H1 (cell line): ENCODE measurements at regions not wholly inside any gene's neighbourhood (a gene's known extent, or its start where the extent isn't known, plus 50 kb on each side); places are given as distances from the start of the nearest gene placed in this dataset.

Experiments used
- CTCF ChIA-PET: fragments of 300-600 bp; sonication (Branson Sonifier 250); formaldehyde crosslinking; loops from one replicate; lab custom pipeline; 2021; ENCODE audit not compliant: partially characterized antibody; lab: Charles Lee
- POLR2A ChIA-PET: fragments of 300-600 bp; sonication (Branson Sonifier 250); formaldehyde crosslinking; loops from one replicate; lab custom pipeline; 2021; ENCODE audit warnings: inconsistent platforms; ENCODE audit not compliant: partially characterized antibody; lab: Charles Lee
- DNase-seq, 2 experiments: peaks; one replicate each; pipeline versions ENCODE4 v3.0.0 to v3.0.0-alpha.2; 2010 to 2022; ENCODE audit warnings: low spot score in 2 of 2, low read depth in 1 of 2, mixed read lengths in 1 of 2
- FAIRE-seq: peaks from 2 replicates; lab custom pipeline; 2011; peaks lifted over from hg19 to GRCh38; lab: Jason Lieb, UNC
- H2AFZ ChIP-seq: 2 replicates; pipeline ENCODE4 v1.8.1; 2012; ENCODE audit warnings: low read length, inconsistent platforms
- H2AK5ac ChIP-seq: 2 replicates; pipeline ENCODE4 v1.6.1; 2013; ENCODE audit warnings: low read depth, low read length
- H2BK120ac ChIP-seq: replicated peaks from 2 replicates; pipeline ENCODE3; 2013; ENCODE audit warnings: low read depth, low read length, inconsistent platforms
- H2BK12ac ChIP-seq: 2 replicates; pipeline ENCODE4 v1.6.1; 2013; ENCODE audit warnings: low read depth, low read length
- H2BK15ac ChIP-seq: 2 replicates; pipeline ENCODE4 v1.6.1; 2013; ENCODE audit warnings: low read length
- H2BK20ac ChIP-seq: 2 replicates; pipeline ENCODE4 v1.6.1; 2013; ENCODE audit warnings: low read length
- H2BK5ac ChIP-seq: 2 replicates; pipeline ENCODE4 v1.6.1; 2013; ENCODE audit warnings: low read depth, low read length
- H3K14ac ChIP-seq: 2 replicates; pipeline ENCODE4 v1.6.1; 2013; ENCODE audit warnings: inconsistent platforms; ENCODE audit not compliant: insufficient read length
- H3K18ac ChIP-seq: 2 replicates; pipeline ENCODE4 v1.6.1; 2013; ENCODE audit warnings: low read length; ENCODE audit errors: extremely low read depth
- H3K23ac ChIP-seq: 2 replicates; pipeline ENCODE4 v1.6.1; 2013; ENCODE audit warnings: inconsistent platforms; ENCODE audit not compliant: insufficient read length
- H3K23me2 ChIP-seq: 2 replicates; pipeline ENCODE4 v1.6.1; 2013; ENCODE audit warnings: low read depth, low read length
- H3K27ac ChIP-seq: 2 replicates; pipeline ENCODE4 v1.6.1; 2011; ENCODE audit warnings: low read depth, low read length, inconsistent platforms
- H3K27me3 ChIP-seq, 4 experiments: replicated peaks in 1 of 4; 1 replicate in 1 of 4; 2 replicates in 3 of 4; pipeline versions ENCODE4 v1.6.1 to v1.8.1; 2011 to 2013; ENCODE audit warnings: low read length in 3 of 4, mild to moderate bottlenecking in 3 of 4, inconsistent platforms in 2 of 4, mixed read lengths in 2 of 4, moderate library complexity in 1 of 4; ENCODE audit not compliant: control insufficient read depth in 3 of 4, insufficient read depth in 3 of 4; ENCODE audit errors: extremely low read depth in 1 of 4
- H3K36me3 ChIP-seq, 4 experiments: 2 replicates each; pipeline versions ENCODE4 v1.6.1 to v1.8.1; 2011 to 2013; ENCODE audit warnings: mild to moderate bottlenecking in 4 of 4, low read length in 3 of 4, moderate library complexity in 2 of 4, control low read depth in 1 of 4, inconsistent platforms in 1 of 4; ENCODE audit not compliant: insufficient read depth in 4 of 4, control insufficient read depth in 2 of 4
- H3K4ac ChIP-seq: replicated peaks from 2 replicates; pipeline ENCODE3; 2013; ENCODE audit warnings: low read length, low read depth, mixed read lengths, inconsistent platforms; ENCODE audit not compliant: insufficient read length
- H3K4me1 ChIP-seq, 4 experiments: replicated peaks in 1 of 4; 1 replicate in 1 of 4; 2 replicates in 3 of 4; pipeline versions ENCODE4 v1.6.1 to v1.8.1; 2011 to 2013; ENCODE audit warnings: low read length in 3 of 4, inconsistent platforms in 2 of 4, mixed read lengths in 1 of 4; ENCODE audit not compliant: insufficient read depth in 4 of 4, control insufficient read depth in 3 of 4
- H3K4me2 ChIP-seq, 2 experiments: 2 replicates each; pipeline versions ENCODE4 v1.6.1 to v1.8.1; 2011 to 2013; ENCODE audit warnings: low read depth in 2 of 2, low read length in 2 of 2, control low read depth in 1 of 2, inconsistent platforms in 1 of 2, mild to moderate bottlenecking in 1 of 2; ENCODE audit not compliant: insufficient read depth in 1 of 2
- H3K4me3 ChIP-seq, 4 experiments: fragments of 200-600, 300-600 bp in 1 of 4; sonication (generic), shearing (Covaris generic), sonication (Bioruptor Twin) in 1 of 4; 2 replicates each; pipeline versions ENCODE4 v1.5.1 to v1.8.1; 2011 to 2016; ENCODE audit warnings: low read length in 4 of 4, low read depth in 3 of 4, control low read depth in 2 of 4, inconsistent platforms in 2 of 4, mild to moderate bottlenecking in 2 of 4, mixed read lengths in 1 of 4, moderate library complexity in 1 of 4; ENCODE audit not compliant: insufficient read depth in 2 of 4; ENCODE audit errors: extremely low read depth in 1 of 4
- H3K56ac ChIP-seq: replicated peaks from 2 replicates; pipeline ENCODE3; 2013; ENCODE audit warnings: low read depth, mild to moderate bottlenecking, mixed read lengths, low read length, inconsistent platforms; ENCODE audit not compliant: insufficient read length
- H3K79me1 ChIP-seq: 2 replicates; pipeline ENCODE4 v1.6.1; 2013; ENCODE audit warnings: low read depth, low read length, control low read depth
- H3K79me2 ChIP-seq, 2 experiments: 2 replicates each; pipeline versions ENCODE4 v1.6.1 to v1.8.1; 2012 to 2013; ENCODE audit warnings: low read length in 2 of 2, mild to moderate bottlenecking in 2 of 2, inconsistent platforms in 1 of 2; ENCODE audit not compliant: insufficient read depth in 2 of 2, control insufficient read depth in 1 of 2
- H3K9ac ChIP-seq, 4 experiments: replicated peaks in 1 of 4; 1 replicate in 1 of 4; 2 replicates in 3 of 4; pipeline versions ENCODE4 v1.6.1 to v1.8.1; 2011 to 2013; ENCODE audit warnings: low read depth in 3 of 4, low read length in 3 of 4, control low read depth in 2 of 4, mild to moderate bottlenecking in 2 of 4, moderate library complexity in 2 of 4, inconsistent platforms in 1 of 4; ENCODE audit errors: extremely low read depth in 1 of 4
- H3K9me3 ChIP-seq, 2 experiments: 2 replicates each; pipeline versions ENCODE4 v1.6.1 to v1.8.1; 2012 to 2013; ENCODE audit warnings: mild to moderate bottlenecking in 2 of 2, moderate library complexity in 2 of 2, control low read depth in 1 of 2, inconsistent platforms in 1 of 2, low read depth in 1 of 2, low read length in 1 of 2, mixed read lengths in 1 of 2; ENCODE audit not compliant: insufficient read depth in 2 of 2
- H4K20me1 ChIP-seq, 2 experiments: replicated peaks in 1 of 2; 2 replicates each; pipeline versions ENCODE3 to v1.8.1; 2011 to 2013; ENCODE audit warnings: inconsistent platforms in 2 of 2, low read length in 2 of 2, mild to moderate bottlenecking in 1 of 2; ENCODE audit not compliant: insufficient read depth in 2 of 2, control insufficient read depth in 1 of 2
- H4K5ac ChIP-seq: 2 replicates; pipeline ENCODE4 v1.6.1; 2013; ENCODE audit warnings: low read length, low read depth, mixed read lengths, inconsistent platforms; ENCODE audit not compliant: insufficient read length
- H4K8ac ChIP-seq: 2 replicates; pipeline ENCODE4 v1.8.0; 2013; ENCODE audit warnings: mild to moderate bottlenecking, moderate library complexity, low read length, inconsistent platforms; ENCODE audit not compliant: insufficient read depth; ENCODE audit errors: extremely low read depth
- H4K91ac ChIP-seq: replicated peaks from 2 replicates; pipeline ENCODE3; 2013; ENCODE audit warnings: low read length, mixed read lengths, inconsistent platforms; ENCODE audit not compliant: insufficient read length
- CEBPB ChIP-seq: IDR thresholded peaks from 2 replicates; pipeline ENCODE4 v1.6.1; 2012; ENCODE audit warnings: low read depth, low read length
- CHD2 ChIP-seq: IDR thresholded peaks from 2 replicates; pipeline ENCODE4 v1.6.1; 2012; ENCODE audit warnings: low read length, improper control_type of control experiment
- CTCF ChIP-seq, 3 experiments: IDR thresholded peaks; 1 replicate in 2 of 3; 2 replicates in 1 of 3; pipeline versions ENCODE4 v1.5.1 to v1.6.1; 2011; ENCODE audit warnings: low read length in 3 of 3, mild to moderate bottlenecking in 3 of 3, inconsistent platforms in 2 of 3, low read depth in 1 of 3, moderate library complexity in 1 of 3; ENCODE audit not compliant: insufficient read depth in 1 of 3; ENCODE audit errors: control extremely low read depth in 1 of 3
- FOSL1 ChIP-seq: IDR thresholded peaks from 2 replicates; pipeline ENCODE4 v1.6.1; 2011; ENCODE audit warnings: mild to moderate bottlenecking, low read depth, low read length, moderate library complexity; ENCODE audit not compliant: insufficient read depth
- RFX5 ChIP-seq: IDR thresholded peaks from 2 replicates; pipeline ENCODE4 v1.6.1; 2011; ENCODE audit warnings: low read depth, low read length, improper control_type of control experiment, borderline replicate concordance
- RNF2 ChIP-seq: fragments of 200-900, 300-1000 bp; sonication (generic); IDR thresholded peaks from 2 replicates; pipeline ENCODE4 v1.7.1; 2016; ENCODE audit warnings: borderline replicate concordance, low read depth, mild to moderate bottlenecking, antibody characterized with exemption, low read length; ENCODE audit not compliant: poor library complexity, severe bottlenecking; ENCODE audit errors: missing control alignments
- TBP ChIP-seq: IDR thresholded peaks from 2 replicates; pipeline ENCODE4 v1.6.1; 2011; ENCODE audit warnings: low read depth, low read length, improper control_type of control experiment
- TCF12 ChIP-seq: IDR thresholded peaks from 2 replicates; pipeline ENCODE4 v1.6.1; 2011; ENCODE audit warnings: low read depth, mild to moderate bottlenecking, low read length
- whole genome bisulfite sequencing, 2 experiments: shearing (Covaris generic) in 1 of 2; methylation state at CpG; one replicate each; pipeline versions ENCODE4 v1.1.6 to v1.1.7; 2013 to 2015; ENCODE audit warnings: low lambda C conversion rate in 2 of 2, mixed read lengths in 2 of 2, inconsistent platforms in 1 of 2, low coverage in 1 of 2, missing lambda C conversion rate in 1 of 2; ENCODE audit not compliant: insufficient replicate concordance in 2 of 2, insufficient coverage in 1 of 2, insufficient read length in 1 of 2; ENCODE audit errors: extremely low coverage in 1 of 2, missing lambda C conversion rate in 1 of 2; 5-methylcytosine and 5-hydroxymethylcytosine counted together

GRCh38 chr12:3935078-3935477, 61.9 kb upstream of the PARP11 start:
- Histone ChIP-seq H3K27ac (no peak overlapping the region), H3K23me2 (no peaks in the 10 kb centered on the region), H4K20me1 (no peaks in the 10 kb centered on the region), H2BK20ac (no peak overlapping the region), H2BK5ac (no peak overlapping the region), H3K23ac (no peak overlapping the region), H3K79me2 (no peaks in the 10 kb centered on the region), H3K18ac (no peak overlapping the region), H4K5ac (no peak overlapping the region), H3K36me3 (no peaks in the 10 kb centered on the region), H3K9me3 (no peaks in the 10 kb centered on the region), H2BK15ac (no peak overlapping the region), H3K4me3 (no peak overlapping the region), H3K4ac (no peak overlapping the region), H3K79me1 (no peaks in the 10 kb centered on the region), H2BK12ac (no peak overlapping the region), H4K91ac (no peak overlapping the region), H2BK120ac (no peak overlapping the region), H3K14ac (no peak overlapping the region), H3K27me3 (no peaks in the 10 kb centered on the region), H4K8ac (no peak overlapping the region), H3K56ac (no peak overlapping the region), H2AK5ac (no peak overlapping the region), H3K9ac (no peak overlapping the region), H2AFZ (no peak overlapping the region), H3K4me2 (no peak overlapping the region), H3K4me1 (peaks cover 0 to 4% (median 0%) of the 10 kb centered on the region in 4 experiments; a peak in 1 of 7 replicates)
- ChIA-PET POLR2A (no interaction called here), CTCF (interaction anchor here (0.8 to 2.0 kb wide), 4 partner anchors 25 to 342 kb away, joined by 3 to 6 read pairs (median 3); no protein-coding TSS in a partner anchor)
- DNase-seq (no peak), FAIRE-seq (no peak)
- TF ChIP-seq CHD2 (no peak), CTCF (IDR thresholded peaks at IDR 0.05; ENCODE audit: control extremely low read depth in 1 of 3, insufficient read depth in 1 of 3, low read depth in 1 of 3, low read length in 3 of 3) (no peak), RFX5 (no peak), RNF2 (no peak), FOSL1 (no peak), TCF12 (no peak), TBP (no peak), CEBPB (no peak)
- WGBS, 2 experiments = 88% methylated on average over 5 of the region's 5 CpGs; no CpG with 5 or more reads in 1 of the 2 experiments
